Motor neuron (in vitro differentiated cells): ENCODE measurements at regions not wholly inside any gene's neighbourhood (a gene's known extent, or its start where the extent isn't known, plus 50 kb on each side); places are given as distances from the start of the nearest gene placed in this dataset.
A peak's percentile ranks its signal among the peaks of the same experiment; 100 is the strongest.

Experiments
- ATAC-seq, 8 experiments: fragments of 200-7000 bp; cut with Tn5 transposase; replicated peaks in 6 of 8; 2 replicates each; pipeline ENCODE4 v1.8.0; 2021; ENCODE audit warnings: mild to moderate bottlenecking in 8 of 8, moderate library complexity in 8 of 8
- H3K27ac ChIP-seq, 2 donors: fragments of 250-450 bp; sonication (Bioruptor Pico); 2 replicates each; pipeline ENCODE4 v1.9.0; 2021; ENCODE audit warnings: antibody characterized with exemption in 2 of 2, mild to moderate bottlenecking in 2 of 2, moderate library complexity in 1 of 2
- H3K4me1 ChIP-seq, 2 donors: fragments of 250-450 bp; sonication (Bioruptor Pico); replicated peaks in 1 of 2; 2 replicates each; pipeline ENCODE4 v1.6.1; 2021; ENCODE audit warnings: antibody characterized with exemption in 2 of 2, mild to moderate bottlenecking in 2 of 2, moderate library complexity in 1 of 2
- H3K4me3 ChIP-seq, 5 donors: fragments of 250-450 bp; sonication (Bioruptor Pico); 2 replicates each; pipeline ENCODE4 v1.9.0; 2021; ENCODE audit warnings: antibody characterized with exemption in 5 of 5, mild to moderate bottlenecking in 5 of 5, moderate library complexity in 4 of 5
- WGBS, 10 experiments: fragments of 450-650 bp; shearing (Covaris generic); methylation state at CpG; one replicate each; pipeline ENCODE4 v1.0.0; 2022; 5-methylcytosine and 5-hydroxymethylcytosine counted together
- in situ Hi-C, 9 experiments: fragments of 400-800 bp; cut with MboI; loops; one replicate each; pipeline ENCODE4 v1.15.0; 2021; ENCODE audit warnings: low sequenced_read_pairs in 9 of 9, low pct_unique_long_range_greater_than_20kb in 2 of 9; ENCODE audit not compliant: unreplicated experiment in 9 of 9

DNA sequence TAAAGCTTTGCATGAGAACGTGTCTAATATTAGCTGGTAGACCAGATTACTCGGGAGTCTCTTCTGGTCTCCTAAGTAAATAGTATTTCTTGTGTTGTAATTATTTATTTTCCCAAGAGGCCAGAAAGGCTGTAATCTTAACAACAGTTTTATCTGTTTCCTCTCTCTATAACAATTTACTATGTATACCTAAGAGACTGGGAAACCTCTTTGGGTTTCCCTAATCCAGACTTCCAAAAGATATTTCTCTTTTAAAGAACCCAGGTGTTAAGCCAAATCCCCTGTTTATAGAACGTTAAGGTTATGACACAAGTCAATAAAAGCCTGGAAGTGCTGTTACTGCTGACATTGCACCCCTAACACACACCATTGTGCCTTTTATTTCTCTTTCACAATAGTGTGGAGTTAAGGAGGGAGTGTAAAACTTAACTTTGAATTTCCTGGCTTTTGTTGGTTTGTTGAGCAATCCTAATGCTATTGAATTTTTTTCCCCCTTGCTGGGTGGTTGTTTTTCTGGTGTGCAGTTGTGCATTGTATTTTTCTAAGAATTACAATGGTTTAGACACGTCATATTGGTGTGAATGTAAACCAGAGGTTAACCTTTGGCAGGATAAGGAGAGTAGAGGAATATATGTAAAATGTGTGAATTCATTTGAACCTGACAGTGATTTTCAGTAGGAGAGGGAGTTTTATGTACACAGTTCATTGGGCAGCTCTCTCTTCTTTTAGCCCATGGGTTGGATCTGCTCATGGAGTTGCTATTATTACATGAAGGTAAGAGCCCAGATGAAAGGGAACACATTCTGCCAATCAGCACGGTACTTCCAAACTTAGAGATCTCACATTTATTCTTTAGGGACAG is 192.8 kb downstream of the MTX2 start:
- 33 to 100% (median 57%) methylated on average over 1 to 5 of the region's 5 CpGs for WGBS, 10 experiments
- no peak overlapping the region for H3K4me3 ChIP-seq
- H3K27ac ChIP-seq: no peak overlapping the region
- H3K4me1 ChIP-seq: peaks cover 28 to 51% of the 10 kb centered on the region in 2 donors
- peak in 2 of 8 experiments; percentile 37 to 52 for ATAC-seq
- in situ Hi-C loops: loop anchor here in 7 of 9 experiments (25.0 kb wide), 2 partner anchors 100 to 325 kb away; partner anchors contain the start of gene HOXD8 (in 6 of the 7)

DNA sequence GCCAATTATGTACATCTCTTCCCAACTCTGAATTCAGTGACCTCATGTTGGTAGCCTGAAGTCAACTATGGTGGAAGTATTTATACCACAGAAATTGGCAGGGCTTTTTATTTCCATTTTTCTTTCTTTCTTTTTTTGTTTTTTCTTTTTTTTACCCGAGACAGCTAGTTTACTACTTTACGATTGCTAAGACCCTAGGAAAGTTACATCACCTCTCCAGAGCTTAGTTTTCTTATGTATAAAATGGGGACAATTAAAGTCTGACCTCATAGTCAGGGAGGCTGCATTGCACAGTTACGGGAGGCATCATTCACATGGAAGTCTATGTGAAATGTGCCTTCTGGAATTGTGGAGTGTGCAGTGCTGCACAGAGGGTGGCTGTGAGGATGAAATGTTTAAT is 194.3 kb downstream of the MTX2 start:
- ATAC-seq: peak in 5 of 8 experiments; percentile 42 to 62 (median 43)
- Histone ChIP-seq H3K27ac (peak overlapping the region in 1 of 2 donors; percentile 39), H3K4me3 (no peak overlapping the region), H3K4me1 (peaks cover 31 to 54% of the 10 kb centered on the region in 2 donors)
- WGBS, 10 experiments: 58 to 100% (median 82%) methylated on average over 2 to 3 of the region's 3 CpGs; no CpG with 5 or more reads in 1 of the 10 experiments
- in situ Hi-C loops: loop anchor here in 7 of 9 experiments (25.0 kb wide), 2 partner anchors 99 to 326 kb away; partner anchors contain the start of gene HOXD8 (in 6 of the 7)

DNA sequence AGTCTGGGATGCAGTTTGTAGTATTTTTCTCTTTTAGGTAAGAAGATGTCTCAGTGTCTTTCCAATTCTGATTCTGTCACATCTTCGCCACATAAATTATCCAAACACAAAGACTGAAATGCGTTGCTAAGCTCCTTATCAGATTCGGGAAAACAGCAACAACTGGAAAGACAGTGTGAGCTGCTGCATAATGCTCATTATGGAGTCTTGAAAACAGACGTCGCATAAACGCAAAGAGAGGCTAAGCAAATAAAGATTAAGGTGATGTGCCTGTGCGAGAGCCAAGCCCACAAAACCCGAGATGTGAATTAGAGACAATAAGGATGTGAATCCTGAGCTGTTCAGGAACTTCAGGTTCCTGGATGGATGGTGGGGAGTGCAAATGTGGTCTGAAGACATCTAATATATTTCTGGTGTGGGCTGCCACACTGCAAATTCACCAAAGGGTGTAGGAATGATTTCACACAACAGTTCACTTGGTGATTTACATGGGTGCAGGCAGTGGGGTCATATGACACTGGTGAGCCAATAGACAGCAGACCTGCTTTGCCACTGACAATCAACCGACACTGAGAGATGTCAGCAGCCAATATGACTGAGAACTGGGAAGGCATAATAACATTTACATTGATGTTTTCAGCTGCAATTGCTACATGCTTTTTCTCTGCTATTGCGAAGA is 195.8 kb downstream of the MTX2 start:
- WGBS, 10 experiments: 35 to 92% (median 64%) methylated on average over 4 to 10 of the region's 10 CpGs; no CpG with 5 or more reads in 2 of the 10 experiments
- Histone ChIP-seq H3K4me1 (peaks cover 31 to 54% of the 10 kb centered on the region in 2 donors), H3K4me3 (no peak overlapping the region), H3K27ac (peak overlapping the region; percentile 48 to 51)
- in situ Hi-C loops: loop anchor here in 7 of 9 experiments (25.0 kb wide), 2 partner anchors 97 to 328 kb away; partner anchors contain the start of gene HOXD8 (in 6 of the 7)
- peak; percentile 3 to 99 (median 98) for ATAC-seq

DNA sequence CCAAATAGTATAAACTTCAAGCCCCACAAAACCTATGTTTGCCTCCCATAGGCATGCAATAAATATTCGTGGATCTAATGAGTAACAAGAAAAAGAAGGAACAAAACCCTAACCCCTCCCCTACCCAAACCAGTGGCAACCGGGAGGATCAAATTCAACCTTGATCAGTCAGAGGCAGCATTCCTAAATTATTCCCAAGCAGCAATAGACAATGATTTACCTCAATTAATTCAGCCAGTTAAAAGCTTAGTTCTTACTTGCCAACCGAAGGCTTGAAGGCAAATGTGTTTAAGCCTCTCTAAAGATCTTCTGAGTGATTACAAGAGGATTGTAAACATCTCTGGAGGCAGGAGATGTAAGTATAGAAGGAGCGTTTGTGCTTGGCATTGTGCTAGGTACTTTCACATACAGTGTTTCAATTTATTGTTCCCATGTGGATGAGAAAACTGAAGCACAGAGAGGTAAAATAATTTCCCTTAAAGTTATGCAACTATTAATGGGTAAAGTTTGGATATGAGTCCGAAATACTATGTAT is 197.7 kb downstream of the MTX2 start:
- WGBS, 10 experiments: 28 to 88% (median 61%) methylated on average over 2 to 5 of the region's 5 CpGs
- no peak for ATAC-seq
- Histone ChIP-seq H3K4me1 (peaks cover 29 to 51% of the 10 kb centered on the region in 2 donors), H3K27ac (no peak overlapping the region), H3K4me3 (no peak overlapping the region)
- in situ Hi-C loops: loop anchor here in 7 of 9 experiments (25.0 kb wide), 2 partner anchors 95 to 330 kb away; partner anchors contain the start of gene HOXD8 (in 6 of the 7)

DNA sequence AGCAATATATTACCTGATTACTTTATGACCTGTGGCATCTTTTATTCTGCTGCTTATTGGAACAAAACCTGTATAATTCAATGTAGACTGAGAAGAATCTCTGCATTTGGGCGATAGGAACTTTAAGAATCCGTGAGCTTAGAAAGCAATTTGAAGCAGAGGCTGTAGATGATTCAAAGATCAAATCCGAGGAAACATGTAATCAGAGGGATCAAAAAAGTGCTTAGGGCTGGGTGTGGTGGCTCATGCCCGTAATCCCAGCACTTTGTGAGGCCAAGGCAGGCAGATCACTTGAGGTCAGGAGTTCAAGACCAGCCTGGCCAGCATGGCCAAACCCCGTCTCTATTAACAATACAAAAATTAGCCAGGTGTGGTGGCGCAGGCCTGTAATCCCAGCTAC is 198.4 kb downstream of the MTX2 start:
- H3K27ac ChIP-seq: no peak overlapping the region
- no peak overlapping the region for H3K4me3 ChIP-seq
- peaks cover 23 to 45% of the 10 kb centered on the region in 2 donors for H3K4me1 ChIP-seq
- in situ Hi-C loops: loop anchor here in 7 of 9 experiments (25.0 kb wide), 2 partner anchors 95 to 330 kb away; partner anchors contain the start of gene HOXD8 (in 6 of the 7)
- 31 to 100% (median 65%) methylated on average over 2 to 6 of the region's 6 CpGs for WGBS, 10 experiments
- peak in 2 of 8 experiments; percentile 9 to 10 for ATAC-seq

DNA sequence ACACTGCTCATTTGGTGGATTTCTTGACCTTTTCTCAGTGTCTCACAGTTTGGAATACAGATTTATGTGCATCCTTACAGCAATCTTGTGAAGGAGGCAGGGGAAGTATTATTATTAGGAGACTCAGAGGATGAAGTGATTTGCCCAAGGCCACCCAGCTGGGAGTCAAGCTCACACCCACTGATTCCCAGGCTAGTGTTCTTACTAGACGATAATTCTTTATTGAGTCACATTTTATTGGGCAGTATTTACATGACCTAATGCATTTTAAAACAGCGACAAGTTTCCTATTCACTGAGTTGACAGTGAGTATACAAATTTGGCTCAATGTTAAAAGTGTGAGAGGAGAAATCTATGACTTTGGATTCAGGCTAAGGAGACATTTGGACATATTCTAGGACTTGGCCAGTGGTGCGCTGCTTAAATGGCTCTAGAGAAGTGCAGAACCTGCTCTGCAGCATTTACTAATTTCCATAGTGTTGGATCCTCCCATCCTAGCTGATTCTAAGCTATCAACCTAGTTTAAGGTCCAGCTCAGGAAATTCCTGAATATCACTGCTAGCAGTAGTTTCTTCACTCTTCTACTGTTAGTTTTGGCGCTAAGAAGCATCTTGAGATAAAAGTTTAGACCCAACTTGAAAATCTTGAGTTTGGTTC is 199.3 kb downstream of the MTX2 start:
- 6 to 100% (median 92%) methylated on average over 1 to 4 of the region's 4 CpGs for WGBS, 10 experiments
- H3K4me1 ChIP-seq: peaks cover 20 to 37% of the 10 kb centered on the region in 2 donors
- in situ Hi-C loops: loop anchor here in 7 of 9 experiments (25.0 kb wide), 2 partner anchors 94 to 331 kb away; partner anchors contain the start of gene HOXD8 (in 6 of the 7)
- no peak overlapping the region for H3K4me3 ChIP-seq
- H3K27ac ChIP-seq: no peak overlapping the region
- peak in 3 of 8 experiments; percentile 60 to 79 (median 70) for ATAC-seq

DNA sequence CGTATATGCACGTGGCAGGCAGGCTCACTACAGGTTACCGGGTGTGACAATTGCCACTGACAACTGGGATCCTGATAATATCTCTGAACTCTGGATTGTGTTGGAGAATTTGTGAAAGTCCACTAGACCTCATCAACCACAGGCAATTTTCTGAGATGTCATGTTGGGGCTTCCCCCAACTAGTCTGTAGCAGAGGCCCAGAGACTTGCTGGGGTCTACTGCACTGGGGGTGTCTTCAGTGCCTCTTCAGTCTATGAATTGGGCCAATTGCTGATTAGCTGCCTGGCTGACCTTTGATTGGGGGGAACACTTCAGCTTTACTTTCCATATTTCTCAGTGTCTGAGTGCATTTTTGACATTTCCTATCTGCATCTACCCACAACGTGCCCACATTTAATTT is 201.5 kb downstream of the MTX2 start:
- Histone ChIP-seq H3K27ac (no peak overlapping the region), H3K4me3 (no peak overlapping the region), H3K4me1 (peaks cover 7 to 16% of the 10 kb centered on the region in 2 donors)
- ATAC-seq: no peak
- 25 to 100% (median 91%) methylated on average over 1 to 4 of the region's 4 CpGs; no CpG with 5 or more reads in 2 of the 10 experiments for WGBS, 10 experiments
- in situ Hi-C loops: loop anchor here in 7 of 9 experiments (25.0 kb wide), 2 partner anchors 92 to 333 kb away; partner anchors contain the start of gene HOXD8 (in 6 of the 7)

DNA sequence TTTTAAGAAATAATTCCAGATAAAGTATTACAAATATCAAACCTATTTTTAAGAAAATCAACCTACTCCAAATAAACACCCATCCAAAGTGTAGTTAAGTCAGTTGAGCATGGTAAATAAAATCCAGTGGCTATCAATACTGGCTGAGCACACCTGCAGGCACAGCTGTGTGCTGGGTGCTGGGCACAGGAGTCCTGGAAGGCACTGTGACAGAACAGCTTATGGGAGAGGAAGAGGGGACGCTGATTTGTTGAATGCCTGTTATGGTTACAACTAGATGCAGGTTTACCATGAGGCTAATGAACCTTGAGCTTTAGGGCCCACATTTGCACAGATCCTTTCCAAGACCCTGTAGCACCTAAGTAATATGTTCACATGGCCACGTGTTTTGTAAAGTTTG is 202.7 kb downstream of the MTX2 start:
- H3K4me1 ChIP-seq: peaks cover 3% of the 10 kb centered on the region in 2 donors
- in situ Hi-C loops: loop anchor here in 7 of 9 experiments (25.0 kb wide), 2 partner anchors 90 to 335 kb away; partner anchors contain the start of gene HOXD8 (in 6 of the 7)
- ATAC-seq: no peak
- H3K4me3 ChIP-seq: no peak overlapping the region
- H3K27ac ChIP-seq: no peak overlapping the region
- WGBS, 10 experiments: 17 to 100% (median 85%) methylated on average over 1 to 2 of the region's 2 CpGs; no CpG with 5 or more reads in 2 of the 10 experiments

DNA sequence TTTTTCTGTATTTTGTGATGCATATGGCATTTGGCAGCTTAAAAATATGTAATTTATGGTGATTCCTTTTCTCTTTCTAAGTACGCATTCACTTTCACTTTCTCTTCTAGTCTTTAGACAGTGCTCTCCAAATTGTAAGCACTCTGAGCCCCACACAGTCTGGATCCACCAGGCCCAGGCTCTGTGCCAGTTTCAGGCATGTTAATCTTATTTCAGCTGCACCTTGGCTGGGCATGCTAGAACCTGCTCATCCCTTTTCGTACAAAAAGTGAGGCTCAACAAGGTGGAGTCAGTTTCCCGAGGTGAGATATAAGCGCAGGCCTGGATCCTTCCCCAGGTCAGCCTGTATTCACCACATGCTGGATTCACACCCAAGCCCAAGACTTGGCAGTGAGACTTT is 203.9 kb downstream of the MTX2 start:
- ATAC-seq: peak in 3 of 8 experiments; percentile 39 to 82 (median 41)
- Histone ChIP-seq H3K4me1 (no peaks in the 10 kb centered on the region), H3K4me3 (no peak overlapping the region), H3K27ac (no peak overlapping the region)
- 8 to 100% (median 85%) methylated on average over 1 to 4 of the region's 4 CpGs for WGBS, 10 experiments
- in situ Hi-C loops: loop anchor here in 7 of 9 experiments (25.0 kb wide), 2 partner anchors 89 to 336 kb away; partner anchors contain the start of gene HOXD8 (in 6 of the 7)

DNA sequence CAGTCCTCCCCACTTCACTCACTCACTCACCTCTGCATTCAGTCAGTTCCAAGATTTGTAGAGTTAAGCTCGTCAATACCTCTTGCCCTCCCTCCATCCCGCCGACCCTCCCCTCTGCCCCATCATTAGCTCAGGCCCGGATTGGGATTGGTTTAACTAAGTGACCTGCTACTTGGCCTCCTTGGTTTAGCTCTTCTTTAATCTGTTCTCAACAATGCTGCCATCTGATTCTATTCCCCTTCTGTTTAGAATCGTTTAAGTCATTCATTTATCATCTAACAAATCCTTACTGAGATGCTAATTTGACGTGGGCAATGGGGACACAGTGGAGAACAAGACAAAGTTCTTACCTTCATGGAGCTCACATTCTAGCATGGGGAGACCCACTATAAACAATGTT is 204.6 kb downstream of the MTX2 start:
- in situ Hi-C loops: loop anchor here in 7 of 9 experiments (25.0 kb wide), 2 partner anchors 88 to 337 kb away; partner anchors contain the start of gene HOXD8 (in 6 of the 7)
- Histone ChIP-seq H3K4me3 (no peak overlapping the region), H3K4me1 (no peaks in the 10 kb centered on the region), H3K27ac (no peak overlapping the region)
- no peak for ATAC-seq
- WGBS, 10 experiments: 20 to 100% (median 80%) methylated on average over 1 to 3 of the region's 6 CpGs; no CpG with 5 or more reads in 3 of the 10 experiments

DNA sequence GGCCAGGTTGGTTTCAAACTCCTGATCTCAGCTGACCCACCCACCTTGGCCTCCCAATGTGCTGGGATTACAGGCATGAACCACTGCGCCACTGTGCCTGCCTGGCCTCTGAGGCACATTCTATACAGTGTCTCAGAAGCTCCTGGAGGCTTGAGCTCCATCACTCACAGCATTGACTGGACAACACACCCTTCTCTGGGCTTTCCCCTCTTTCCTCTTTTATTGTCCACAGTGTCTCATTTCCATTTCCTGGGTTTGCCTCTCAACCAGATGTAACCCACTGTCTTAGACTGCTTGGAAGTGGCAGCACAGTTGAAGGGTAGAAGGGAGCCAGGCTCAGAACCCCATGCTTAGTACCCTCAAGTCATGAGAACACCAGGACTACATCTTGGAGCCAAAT is 208.1 kb downstream of the MTX2 start:
- Histone ChIP-seq H3K4me3 (no peak overlapping the region), H3K4me1 (no peaks in the 10 kb centered on the region), H3K27ac (no peak overlapping the region)
- in situ Hi-C loops: loop anchor here in 1 of 9 experiments (25.0 kb wide), 1 partner anchor 160 kb away; no protein-coding TSS in a partner anchor
- 80 to 100% (median 83%) methylated on average over 1 of the region's 1 CpG; no CpG with 5 or more reads in 7 of the 10 experiments for WGBS, 10 experiments
- peak in 2 of 8 experiments; percentile 68 to 72 for ATAC-seq
